ENCODE measurements at regions not wholly inside any gene's neighbourhood (a gene's known extent, or its start where the extent isn't known, plus 50 kb on each side); places are given as distances from the start of the nearest gene placed in this dataset.
"Not testable (repeated sequence)": the region's sequence is repeated elsewhere in the genome, so short reads cannot be mapped to it uniquely, and the experiment has no call there.

- DNase-seq = no peak
Observed at GRCh38 chr3:145357453-145357852, 803.5 kb downstream of the PLOD2 start.

GRCh38 chr3:145359040-145359439 lies 801.9 kb downstream of the PLOD2 start:
- DNase-seq = no peak

DNA sequence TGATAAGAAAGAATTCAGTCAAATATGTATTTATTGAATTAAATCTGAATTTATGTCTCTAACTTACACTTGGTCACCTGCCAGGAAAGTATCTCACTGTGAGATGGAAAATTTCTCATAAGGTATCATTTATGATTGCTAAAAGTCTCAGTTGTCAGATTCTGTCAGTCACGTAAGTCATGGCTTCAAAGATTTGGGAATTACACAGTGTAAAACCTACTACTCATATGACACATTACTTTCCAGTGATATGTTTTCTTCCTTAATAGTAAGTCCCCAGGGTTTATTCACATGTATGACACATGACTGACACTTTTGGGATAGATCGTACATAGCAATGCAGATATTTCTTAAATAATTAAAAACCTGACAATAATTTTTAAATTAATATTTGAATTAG lies 792.2 kb downstream of the PLOD2 start:
- no peak for DNase-seq

- no peak for DNase-seq
Observed at GRCh38 chr3:145370870-145371269, 790.1 kb downstream of the PLOD2 start.

GRCh38 chr3:145377301-145377700 lies 783.7 kb downstream of the PLOD2 start:
- no peak for DNase-seq

DNA sequence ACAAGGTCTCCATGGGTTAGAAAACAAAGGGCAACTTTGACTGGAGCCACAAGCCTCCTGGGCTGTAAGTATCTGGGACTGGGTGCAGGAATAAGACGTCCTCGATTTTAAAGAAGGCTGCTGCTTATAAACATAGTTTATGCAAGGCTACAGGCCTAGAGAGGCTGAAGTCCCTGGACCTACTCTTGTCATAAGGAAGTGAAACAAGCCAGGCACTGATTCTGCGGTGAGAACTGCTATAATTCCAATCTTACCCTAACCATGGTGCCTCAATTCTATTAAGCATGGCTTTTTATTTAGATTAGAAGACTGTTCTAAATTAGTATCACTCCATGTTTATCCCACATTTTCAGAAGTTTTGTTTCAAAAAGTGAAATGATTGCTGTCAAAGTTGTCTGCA lies 777.6 kb downstream of the PLOD2 start:
- DNase-seq = no peak

DNA sequence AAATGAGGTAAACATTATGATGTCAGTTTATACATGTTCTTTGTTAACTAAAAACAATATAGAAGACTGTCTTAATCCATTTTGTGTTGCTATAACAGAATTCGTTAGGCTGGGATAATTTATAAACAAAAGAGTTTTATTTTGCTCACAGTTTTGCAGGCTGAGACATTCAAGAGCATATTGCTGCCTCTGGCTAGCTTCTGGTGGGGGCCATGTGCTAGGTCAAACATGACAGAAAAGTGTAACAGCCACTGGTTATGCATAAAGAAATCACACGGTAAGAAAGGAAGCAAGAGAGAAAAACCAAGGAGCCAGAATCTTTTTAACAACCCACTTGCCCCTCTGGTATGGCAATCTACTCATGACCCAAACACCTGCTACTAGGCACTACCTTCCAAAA lies 776.7 kb downstream of the PLOD2 start:
- DNase-seq = no peak

GRCh38 chr3:145387211-145387610 lies 773.8 kb downstream of the PLOD2 start:
- no peak for DNase-seq

DNA sequence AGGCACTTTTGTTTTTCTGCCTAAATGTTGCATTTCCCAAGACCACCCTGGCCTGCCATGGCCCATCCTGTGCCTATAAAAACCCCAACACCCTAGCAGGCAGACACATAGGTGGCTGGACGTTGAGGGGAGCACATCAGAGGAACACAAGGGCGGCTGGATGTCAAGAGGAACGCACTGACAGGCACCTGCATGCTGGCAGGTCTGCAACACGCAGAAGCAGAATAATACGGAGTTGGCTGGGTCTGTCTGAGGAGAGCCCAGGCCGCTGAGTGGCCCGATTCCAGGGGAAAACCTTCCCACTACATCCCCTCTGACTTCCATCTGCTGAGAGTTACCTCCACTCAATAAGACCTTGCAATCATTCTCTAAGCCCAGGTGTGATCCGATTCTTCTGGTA lies 765.6 kb downstream of the PLOD2 start:
- DNase-seq = no peak

- DNase-seq = no peak
Observed at GRCh38 chr3:145411605-145412004, 749.4 kb downstream of the PLOD2 start.

GRCh38 chr3:145417678-145418077 lies 743.3 kb downstream of the PLOD2 start:
- DNase-seq = no peak

GRCh38 chr3:145422556-145422955 lies 738.4 kb downstream of the PLOD2 start:
- no peak for DNase-seq

DNA sequence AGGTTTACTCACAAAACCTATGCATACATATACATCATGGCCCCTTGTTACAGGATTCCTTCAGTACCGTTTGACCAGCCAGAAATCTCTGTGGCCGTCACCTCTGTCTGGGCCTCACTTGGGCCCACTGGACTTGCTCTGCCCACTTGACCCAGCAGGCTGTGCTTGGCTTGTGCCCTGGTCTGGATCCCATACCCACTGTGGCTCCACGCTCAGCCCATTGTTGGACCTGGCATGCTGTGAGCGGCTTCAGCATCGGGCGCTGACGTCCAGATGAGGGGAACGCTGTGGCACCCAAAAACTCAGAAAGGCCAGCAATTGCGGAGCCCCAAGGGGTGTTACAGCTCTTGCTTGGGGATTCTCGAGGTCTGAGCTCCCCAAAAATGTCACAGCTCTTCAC lies 733.6 kb downstream of the PLOD2 start:
- DNase-seq = no peak

- no peak for DNase-seq
Observed at GRCh38 chr3:145429546-145429945, 731.4 kb downstream of the PLOD2 start.

DNA sequence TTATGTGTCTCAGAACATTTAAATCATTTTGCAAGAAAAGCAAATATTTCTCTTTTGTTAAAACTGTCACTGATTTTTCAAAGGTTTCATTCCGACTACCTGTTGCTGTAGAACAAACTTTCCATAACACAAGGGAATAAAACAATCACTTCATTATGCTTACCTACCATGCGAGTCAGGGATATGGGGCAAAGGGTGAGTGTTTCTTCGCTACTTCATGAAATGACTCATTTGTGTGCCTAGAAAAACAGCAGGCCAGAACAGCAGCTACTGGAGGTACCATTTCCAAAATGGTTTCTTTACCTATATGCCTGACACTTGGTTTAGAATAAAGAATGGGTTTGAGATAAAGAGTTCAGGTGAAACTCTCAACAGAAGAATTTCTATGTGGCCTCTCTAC lies 712.5 kb downstream of the PLOD2 start:
- no peak for DNase-seq

- DNase-seq = no peak
Observed at GRCh38 chr3:145450018-145450682, 710.8 kb downstream of the PLOD2 start.

- DNase-seq = no peak
Observed at GRCh38 chr3:145457825-145458552, 703.0 kb downstream of the PLOD2 start.

DNA sequence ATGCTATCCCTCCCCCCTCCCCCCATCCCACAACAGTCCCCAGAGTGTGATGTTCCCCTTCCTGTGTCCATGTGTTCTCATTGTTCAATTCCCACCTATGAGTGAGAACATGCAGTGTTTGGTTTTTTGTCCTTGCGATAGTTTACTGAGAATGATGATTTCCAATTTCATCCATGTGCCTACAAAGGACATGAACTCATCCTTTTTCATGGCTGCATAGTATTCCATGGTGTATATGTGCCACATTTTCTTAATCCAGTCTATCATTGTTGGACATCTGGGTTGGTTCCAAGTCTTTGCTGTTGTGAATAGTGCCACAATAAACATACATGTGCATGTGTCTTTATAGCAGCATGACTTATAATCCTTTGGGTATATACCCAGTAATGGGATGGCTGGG lies 701.3 kb downstream of the PLOD2 start:
- DNase-seq = not testable (repeated sequence)

- no peak for DNase-seq
Observed at GRCh38 chr3:145471976-145472375, 689.0 kb downstream of the PLOD2 start.

DNA sequence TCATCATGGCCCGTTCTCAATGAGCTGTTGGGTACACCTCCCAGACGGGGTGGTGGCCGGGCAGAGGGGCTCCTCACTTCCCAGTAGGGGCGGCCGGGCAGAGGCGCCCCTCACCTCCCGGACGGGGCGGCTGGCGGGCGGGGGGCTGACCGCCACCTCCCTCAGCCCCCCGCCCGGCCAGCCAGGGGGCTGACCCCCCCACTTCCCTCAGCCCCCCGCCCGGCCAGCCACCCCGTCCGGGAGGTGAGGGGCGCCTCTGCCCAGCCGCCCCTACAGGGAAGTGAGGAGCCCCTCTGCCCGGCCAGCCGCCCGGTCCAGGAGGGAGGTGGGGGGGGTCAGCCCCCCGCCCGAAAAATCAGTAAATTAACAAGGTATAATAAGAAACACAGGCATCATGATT lies 678.2 kb downstream of the PLOD2 start:
- DNase-seq = not testable (repeated sequence)

DNA sequence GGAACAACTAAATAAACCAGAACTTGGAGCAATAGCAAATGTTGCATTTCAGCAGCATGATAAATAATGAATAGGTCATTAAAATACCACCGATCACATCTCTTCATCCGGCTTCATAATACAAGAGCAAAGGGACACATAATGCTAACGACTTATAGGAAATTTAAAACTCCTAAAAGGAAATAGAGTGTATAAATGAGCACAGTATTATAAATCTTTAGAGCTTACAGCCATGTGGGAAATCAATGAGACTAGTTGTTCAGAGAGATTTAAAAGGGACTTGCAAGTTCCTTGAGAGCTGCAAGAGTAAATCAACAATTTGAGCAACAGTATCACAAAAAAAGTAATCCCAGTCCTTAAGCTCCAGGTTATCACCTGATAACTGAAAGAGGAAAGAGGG lies 677.0 kb downstream of the PLOD2 start:
- DNase-seq = no peak

DNA sequence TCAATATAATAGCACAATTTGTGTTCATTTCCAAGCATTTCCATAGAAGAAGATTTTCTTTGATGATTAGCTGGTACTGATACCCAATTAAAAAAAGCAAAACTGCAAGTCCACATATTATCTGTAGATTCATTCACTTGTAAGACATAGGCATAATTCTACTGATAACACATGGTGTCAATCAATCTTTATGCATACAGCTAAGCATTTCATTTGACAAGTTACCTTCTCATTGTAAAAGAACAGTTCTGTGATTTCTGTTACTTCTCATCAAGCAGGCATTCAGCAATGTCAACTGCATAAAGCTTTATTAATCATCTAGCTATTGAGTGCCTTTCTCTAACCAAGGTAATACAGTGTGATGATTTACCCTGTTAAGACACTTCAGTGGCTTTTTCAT lies 672.0 kb downstream of the PLOD2 start:
- DNase-seq = no peak

GRCh38 chr3:145490088-145491048 lies 670.6 kb downstream of the PLOD2 start:
- DNase-seq = no peak

GRCh38 chr3:145492456-145492855 lies 668.5 kb downstream of the PLOD2 start:
- DNase-seq = no peak
